Mesothelial cell of epicardium (in vitro differentiated cells): ENCODE measurements at regions not wholly inside any gene's neighbourhood (a gene's known extent, or its start where the extent isn't known, plus 50 kb on each side); places are given as distances from the start of the nearest gene placed in this dataset.

Experiments
- DNase-seq, 2 experiments: peaks; one replicate each; pipeline ENCODE4 v3.0.0; 2021; ENCODE audit warnings: low spot score in 2 of 2; ENCODE audit not compliant: unreplicated experiment in 2 of 2
- H3K27ac Mint-ChIP-seq: 2 replicates; pipeline ENCODE4 v1.8.0; 2021; ENCODE audit warnings: mixed read lengths
- H3K27me3 Mint-ChIP-seq: 2 replicates; pipeline ENCODE4 v1.8.0; 2021; ENCODE audit warnings: low read depth, mixed read lengths
- H3K36me3 Mint-ChIP-seq: 2 replicates; pipeline ENCODE4 v1.8.0; 2021; ENCODE audit warnings: mixed read lengths
- H3K4me1 Mint-ChIP-seq: 2 replicates; pipeline ENCODE4 v1.8.0; 2021; ENCODE audit warnings: mixed read lengths
- H3K4me3 Mint-ChIP-seq: 2 replicates; pipeline ENCODE4 v1.8.0; 2021; ENCODE audit warnings: mild to moderate bottlenecking, moderate library complexity, mixed read lengths
- H3K9me3 Mint-ChIP-seq: 2 replicates; pipeline ENCODE4 v1.8.0; 2021; ENCODE audit warnings: mixed read lengths
- CTCF ChIP-seq: fragments of 200-600 bp; sonication (generic); IDR thresholded peaks from one replicate; pipeline ENCODE4 v1.5.0; 2021; ENCODE audit warnings: antibody characterized with exemption; ENCODE audit not compliant: unreplicated experiment

- Mint-ChIP-seq H3K4me3 (no peak overlapping the region), H3K36me3 (no peaks in the 10 kb centered on the region), H3K4me1 (no peaks in the 10 kb centered on the region), H3K27me3 (peaks cover 2% of the 10 kb centered on the region), H3K27ac (no peak overlapping the region), H3K9me3 (peaks cover 15% of the 10 kb centered on the region)
- no peak for TF ChIP-seq CTCF
- DNase-seq = no peak
Measured at GRCh38 chr4:122514671-122515070, 58.1 kb upstream of the IL2 start.

- DNase-seq = no peak
- TF ChIP-seq CTCF = no peak
- Mint-ChIP-seq H3K36me3 (no peaks in the 10 kb centered on the region), H3K4me1 (no peaks in the 10 kb centered on the region), H3K9me3 (no peaks in the 10 kb centered on the region), H3K27ac (no peak overlapping the region), H3K4me3 (no peak overlapping the region), H3K27me3 (no peaks in the 10 kb centered on the region)
Measured at GRCh38 chr4:122512430-122512829, 55.9 kb upstream of the IL2 start.

- no peaks in the 10 kb centered on the region for H3K9me3 Mint-ChIP-seq
- no peaks in the 10 kb centered on the region for H3K27me3 Mint-ChIP-seq
- H3K27ac Mint-ChIP-seq = no peak overlapping the region
- DNase-seq = no peak
- no peaks in the 10 kb centered on the region for H3K36me3 Mint-ChIP-seq
- H3K4me1 Mint-ChIP-seq = no peaks in the 10 kb centered on the region
- H3K4me3 Mint-ChIP-seq = no peak overlapping the region
- TF ChIP-seq CTCF = no peak
Measured at GRCh38 chr4:122508083-122508482, 51.6 kb upstream of the IL2 start.
